ENCODE measurements at regions not wholly inside any gene's neighbourhood (a gene's known extent, or its start where the extent isn't known, plus 50 kb on each side); places are given as distances from the start of the nearest gene placed in this dataset.

GRCh38 chrX:144265641-144266040, 381.8 kb downstream of the UBE2NL start:
- no peak for FAIRE-seq
- no peak for DNase-seq (ENCODE audit: insufficient read length)
- TF ChIP-seq POLR2A (IDR thresholded peaks at IDR 0.05; ENCODE audit: low read depth, low read length) (no peak), TAF1 (IDR thresholded peaks at IDR 0.05; ENCODE audit: borderline replicate concordance, low read depth, low read length) (no peak), POLR2AphosphoS5 (IDR thresholded peaks at IDR 0.05; ENCODE audit: low read depth, low read length) (no peak)

GRCh38 chrX:144275367-144275766, 391.5 kb downstream of the UBE2NL start:
- FAIRE-seq (no peak), DNase-seq (ENCODE audit: insufficient read length) (no peak)

DNA sequence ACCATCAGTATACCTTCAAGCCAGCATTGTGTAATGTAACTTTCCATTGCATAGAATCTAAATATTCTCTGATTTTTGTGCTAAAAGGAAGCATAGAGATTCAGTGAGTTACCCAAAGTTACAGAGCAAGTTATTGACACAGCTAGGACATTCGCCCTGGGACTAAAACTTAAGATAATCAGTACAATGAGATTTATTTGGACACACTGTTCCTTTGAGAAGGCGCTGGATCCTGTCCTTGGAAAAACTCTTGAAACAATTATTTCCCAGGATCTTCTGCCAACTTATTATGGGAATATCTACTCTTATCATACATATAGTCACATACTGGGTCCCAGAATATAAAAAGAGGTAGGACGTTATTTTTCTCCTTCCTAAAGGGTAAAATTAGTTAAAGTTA, 392.0 kb downstream of the UBE2NL start:
- no peak for FAIRE-seq
- TF ChIP-seq TAF1 (IDR thresholded peaks at IDR 0.05; ENCODE audit: borderline replicate concordance, low read depth, low read length) (no peak), POLR2AphosphoS5 (IDR thresholded peaks at IDR 0.05; ENCODE audit: low read depth, low read length) (no peak), POLR2A (IDR thresholded peaks at IDR 0.05; ENCODE audit: low read depth, low read length) (no peak)

More at GRCh38 chrX:144275367-144275766, 391.5 kb downstream of the UBE2NL start:
- TF ChIP-seq POLR2AphosphoS5 (IDR thresholded peaks at IDR 0.05; ENCODE audit: low read depth, low read length) (no peak), TAF1 (IDR thresholded peaks at IDR 0.05; ENCODE audit: borderline replicate concordance, low read depth, low read length) (no peak), POLR2A (IDR thresholded peaks at IDR 0.05; ENCODE audit: low read depth, low read length) (no peak)

GRCh38 chrX:144293229-144293628, 409.4 kb downstream of the UBE2NL start:
- TF ChIP-seq POLR2AphosphoS5 (IDR thresholded peaks at IDR 0.05; ENCODE audit: low read depth, low read length) (no peak), TAF1 (IDR thresholded peaks at IDR 0.05; ENCODE audit: borderline replicate concordance, low read depth, low read length) (no peak), POLR2A (IDR thresholded peaks at IDR 0.05; ENCODE audit: low read depth, low read length) (no peak)
- DNase-seq (ENCODE audit: insufficient read length): no peak
- FAIRE-seq: no peak

More for the DNA sequence above, 392.0 kb downstream of the UBE2NL start:
- DNase-seq (ENCODE audit: insufficient read length): no peak

DNA sequence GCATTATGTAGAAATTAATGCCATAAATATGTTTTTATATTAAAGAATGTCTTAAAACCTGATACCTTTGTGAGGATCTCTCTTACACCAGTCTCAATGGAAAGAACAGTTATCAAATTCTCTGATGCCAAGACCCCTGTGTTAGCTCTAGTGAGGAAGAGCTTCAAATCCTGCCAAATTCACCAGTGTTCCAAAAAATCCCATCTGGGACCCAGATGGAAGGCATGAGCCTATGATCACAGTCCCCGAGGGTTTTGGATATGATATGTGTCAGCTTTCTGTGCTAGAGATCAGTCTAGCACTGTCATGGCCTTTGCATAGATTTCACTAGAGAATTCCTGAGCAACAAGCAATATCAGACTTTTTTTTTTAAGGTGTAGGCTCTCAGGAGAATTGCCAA, 412.1 kb downstream of the UBE2NL start:
- DNase-seq (ENCODE audit: insufficient read length) (no peak), FAIRE-seq (no peak)
- TF ChIP-seq POLR2AphosphoS5 (IDR thresholded peaks at IDR 0.05; ENCODE audit: low read depth, low read length) (no peak), TAF1 (IDR thresholded peaks at IDR 0.05; ENCODE audit: borderline replicate concordance, low read depth, low read length) (no peak), POLR2A (IDR thresholded peaks at IDR 0.05; ENCODE audit: low read depth, low read length) (no peak)

- DNase-seq (ENCODE audit: insufficient read length) (no peak), FAIRE-seq (no peak)
- no peak for TF ChIP-seq POLR2AphosphoS5 (IDR thresholded peaks at IDR 0.05; ENCODE audit: low read depth, low read length)
- TF ChIP-seq TAF1 (IDR thresholded peaks at IDR 0.05; ENCODE audit: borderline replicate concordance, low read depth, low read length): no peak
- no peak for TF ChIP-seq POLR2A (IDR thresholded peaks at IDR 0.05; ENCODE audit: low read depth, low read length)
Observed at GRCh38 chrX:144297221-144297620, 413.4 kb downstream of the UBE2NL start.

DNA sequence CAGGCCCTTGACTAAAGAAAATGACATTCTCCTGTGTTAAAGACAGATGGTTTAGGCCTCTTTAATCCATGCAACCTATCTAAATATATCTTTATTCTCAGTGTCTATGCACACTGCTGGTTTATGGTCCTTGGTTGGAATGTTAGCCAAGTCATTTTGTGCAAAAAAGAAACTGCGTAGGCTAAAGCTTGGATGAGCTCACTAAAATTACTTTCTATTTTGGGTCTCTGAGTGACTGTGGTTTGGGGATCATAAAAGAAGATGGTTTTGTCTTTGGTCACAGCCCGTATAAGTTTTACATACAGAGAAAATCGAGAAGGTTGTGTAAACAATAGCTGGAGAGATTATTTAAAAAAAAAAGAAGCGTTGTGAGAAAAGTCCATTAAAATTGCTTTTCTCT, 443.6 kb downstream of the UBE2NL start:
- DNase-seq (ENCODE audit: insufficient read length): no peak
- TF ChIP-seq POLR2AphosphoS5 (IDR thresholded peaks at IDR 0.05; ENCODE audit: low read depth, low read length) (no peak), TAF1 (IDR thresholded peaks at IDR 0.05; ENCODE audit: borderline replicate concordance, low read depth, low read length) (no peak), POLR2A (IDR thresholded peaks at IDR 0.05; ENCODE audit: low read depth, low read length) (no peak)
- FAIRE-seq: no peak

DNA sequence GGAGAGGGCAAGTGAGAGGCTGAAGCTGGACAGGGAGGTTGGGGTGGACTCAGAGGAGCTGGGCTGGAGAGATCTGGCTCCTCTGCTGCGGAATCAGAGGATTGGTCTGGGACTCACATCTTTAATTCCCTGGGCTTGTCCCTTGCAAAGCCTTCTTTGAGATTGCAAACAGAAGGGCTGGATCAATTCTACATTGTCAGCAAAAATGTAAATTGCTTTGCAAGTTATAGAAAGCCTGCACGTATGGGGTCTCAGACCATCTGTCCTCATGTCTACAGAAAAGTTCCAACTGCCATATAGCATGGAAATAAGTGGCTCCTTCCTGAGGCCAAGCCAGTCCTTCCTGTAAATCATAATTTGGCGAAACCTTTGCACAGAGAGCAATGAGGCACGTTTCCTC, 449.6 kb downstream of the UBE2NL start:
- TF ChIP-seq POLR2A (IDR thresholded peaks at IDR 0.05; ENCODE audit: low read depth, low read length) (no peak), TAF1 (IDR thresholded peaks at IDR 0.05; ENCODE audit: borderline replicate concordance, low read depth, low read length) (no peak), POLR2AphosphoS5 (IDR thresholded peaks at IDR 0.05; ENCODE audit: low read depth, low read length) (no peak)
- no peak for FAIRE-seq

GRCh38 chrX:144334577-144334976, 450.7 kb downstream of the UBE2NL start:
- no peak for DNase-seq (ENCODE audit: insufficient read length)
- no peak for TF ChIP-seq POLR2AphosphoS5 (IDR thresholded peaks at IDR 0.05; ENCODE audit: low read depth, low read length)
- TF ChIP-seq TAF1 (IDR thresholded peaks at IDR 0.05; ENCODE audit: borderline replicate concordance, low read depth, low read length): no peak
- TF ChIP-seq POLR2A (IDR thresholded peaks at IDR 0.05; ENCODE audit: low read depth, low read length): no peak
- no peak for FAIRE-seq

More for the DNA sequence above, 449.6 kb downstream of the UBE2NL start:
- DNase-seq (ENCODE audit: insufficient read length): no peak

GRCh38 chrX:144335402-144335801, 451.5 kb downstream of the UBE2NL start:
- DNase-seq (ENCODE audit: insufficient read length): no peak
- no peak for FAIRE-seq
- TF ChIP-seq POLR2AphosphoS5 (IDR thresholded peaks at IDR 0.05; ENCODE audit: low read depth, low read length) (no peak), POLR2A (IDR thresholded peaks at IDR 0.05; ENCODE audit: low read depth, low read length) (no peak), TAF1 (IDR thresholded peaks at IDR 0.05; ENCODE audit: borderline replicate concordance, low read depth, low read length) (no peak)

- DNase-seq (ENCODE audit: insufficient read length) (no peak), FAIRE-seq (no peak)
- no peak for TF ChIP-seq POLR2A (IDR thresholded peaks at IDR 0.05; ENCODE audit: low read depth, low read length)
- TF ChIP-seq POLR2AphosphoS5 (IDR thresholded peaks at IDR 0.05; ENCODE audit: low read depth, low read length): no peak
- TF ChIP-seq TAF1 (IDR thresholded peaks at IDR 0.05; ENCODE audit: borderline replicate concordance, low read depth, low read length): no peak
Observed at GRCh38 chrX:144379156-144379555, 495.3 kb downstream of the UBE2NL start.

GRCh38 chrX:144388738-144389137, 504.9 kb downstream of the UBE2NL start:
- no peak for FAIRE-seq
- DNase-seq (ENCODE audit: insufficient read length): no peak
- TF ChIP-seq POLR2A (IDR thresholded peaks at IDR 0.05; ENCODE audit: low read depth, low read length) (no peak), TAF1 (IDR thresholded peaks at IDR 0.05; ENCODE audit: borderline replicate concordance, low read depth, low read length) (no peak), POLR2AphosphoS5 (IDR thresholded peaks at IDR 0.05; ENCODE audit: low read depth, low read length) (no peak)

All from GM12892 (cell line).